ENCODE measurements at regions not wholly inside any gene's neighbourhood (a gene's known extent, or its start where the extent isn't known, plus 50 kb on each side); places are given as distances from the start of the nearest gene placed in this dataset.
"Not testable (repeated sequence)": the region's sequence is repeated elsewhere in the genome, so short reads cannot be mapped to it uniquely, and the experiment has no call there.

GRCh38 chr4:128646893-128647292 lies 162.6 kb upstream of the JADE1 start:
- not testable (repeated sequence) for DNase-seq

DNA sequence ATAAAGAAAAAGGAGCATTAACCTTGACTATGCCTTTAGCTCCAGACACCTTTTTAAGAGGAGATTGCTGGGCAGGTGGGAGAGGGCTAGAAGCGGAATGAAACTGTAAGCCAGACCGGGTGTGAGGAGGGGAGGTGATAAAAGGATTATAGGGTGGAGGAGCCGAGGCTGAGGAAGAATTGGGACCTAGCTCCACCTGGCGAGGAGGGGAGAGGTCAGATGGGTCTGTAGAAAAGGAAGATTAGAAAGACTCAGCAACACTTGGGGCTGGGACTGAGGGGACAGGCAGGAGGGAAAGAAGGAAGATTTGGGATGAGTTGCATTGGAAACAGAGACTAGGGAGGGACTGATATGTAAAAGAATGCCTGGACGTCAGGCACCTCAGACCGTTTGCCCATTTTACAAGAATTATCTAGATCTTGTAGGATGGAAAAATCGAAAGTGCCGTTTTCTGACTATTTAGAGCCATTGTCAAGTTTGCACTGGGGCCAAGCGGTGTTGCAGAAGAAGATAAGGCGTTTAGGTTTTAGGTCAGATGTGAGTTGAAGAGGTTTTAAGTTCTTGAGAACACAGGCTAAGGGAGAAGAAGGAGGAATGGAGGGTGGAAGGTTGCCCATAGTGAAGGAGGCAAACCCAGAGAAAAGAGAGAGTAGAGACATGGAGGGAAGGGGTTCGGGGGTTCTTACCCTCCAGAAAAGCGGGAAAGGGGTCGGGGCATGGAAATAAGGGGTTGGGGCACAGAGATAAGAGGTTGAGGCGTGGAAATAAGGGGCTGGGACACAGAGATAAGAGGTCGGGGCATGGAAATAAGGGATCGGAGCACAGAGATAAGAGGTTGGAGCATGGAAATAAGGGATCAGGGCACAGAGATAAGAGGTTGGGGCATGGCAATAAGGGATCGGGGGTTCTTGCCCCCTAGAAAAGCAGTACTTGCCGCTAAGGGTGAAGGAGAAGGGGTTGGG lies 164.5 kb upstream of the JADE1 start:
- DNase-seq, result not testable (repeated sequence)

GRCh38 chr4:128644107-128644506 lies 165.4 kb upstream of the JADE1 start:
- DNase-seq, result not testable (repeated sequence)

GRCh38 chr4:128641566-128641965 lies 167.9 kb upstream of the JADE1 start:
- not testable (repeated sequence) for DNase-seq

DNA sequence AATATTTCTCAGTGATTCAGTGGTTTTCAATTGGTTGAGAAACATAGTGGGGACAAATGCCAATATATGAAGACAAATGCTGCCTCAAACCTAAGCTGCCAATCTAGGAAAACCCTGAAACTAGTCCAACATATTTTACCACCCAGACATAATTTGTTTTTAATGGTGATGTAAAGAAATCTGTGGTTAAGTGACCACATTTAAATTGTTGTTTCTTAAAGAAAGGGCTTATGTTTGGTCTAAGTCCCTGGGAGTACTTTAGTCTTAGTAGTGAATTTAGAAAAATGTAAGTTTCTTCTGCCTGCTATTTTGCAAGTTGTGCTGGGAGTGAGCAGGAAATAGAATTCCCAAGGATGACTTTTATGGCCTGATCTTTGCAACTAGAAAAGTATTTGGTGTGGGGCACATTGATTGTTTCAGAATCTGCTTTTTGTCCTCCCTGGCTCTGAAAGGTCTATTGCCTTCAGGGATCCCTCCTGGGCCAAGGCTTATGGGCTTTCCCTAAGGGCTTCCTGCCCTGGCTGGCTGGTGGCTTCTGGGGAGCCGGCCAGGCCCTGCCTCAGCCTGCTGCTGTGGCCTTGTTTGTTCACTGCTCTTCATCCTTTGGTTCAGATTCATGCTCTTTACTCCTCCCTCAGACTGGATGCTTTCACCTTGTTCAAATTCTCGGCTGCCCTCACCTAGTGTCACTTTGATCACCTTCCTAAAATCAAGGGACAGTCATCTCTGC lies 169.8 kb upstream of the JADE1 start:
- no peak for DNase-seq

DNA sequence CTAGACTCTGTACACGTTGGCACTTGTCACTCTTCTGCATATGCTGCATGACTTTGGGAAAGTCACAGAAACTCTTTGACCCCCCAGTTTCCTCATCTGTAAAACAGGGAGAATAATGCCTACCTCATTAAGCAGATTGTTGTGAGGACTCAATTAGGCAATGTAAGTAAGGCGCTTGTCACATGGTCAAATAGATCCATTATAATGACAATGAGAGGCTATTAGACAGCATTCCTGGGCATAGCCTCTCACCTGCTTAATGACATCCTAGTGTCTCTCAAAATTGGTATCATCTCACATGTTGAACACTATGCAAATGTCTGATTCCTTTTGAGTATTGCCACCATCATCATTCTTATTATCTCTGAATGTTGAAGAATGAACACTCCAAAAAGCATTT lies 172.6 kb upstream of the JADE1 start:
- no peak for DNase-seq

DNA sequence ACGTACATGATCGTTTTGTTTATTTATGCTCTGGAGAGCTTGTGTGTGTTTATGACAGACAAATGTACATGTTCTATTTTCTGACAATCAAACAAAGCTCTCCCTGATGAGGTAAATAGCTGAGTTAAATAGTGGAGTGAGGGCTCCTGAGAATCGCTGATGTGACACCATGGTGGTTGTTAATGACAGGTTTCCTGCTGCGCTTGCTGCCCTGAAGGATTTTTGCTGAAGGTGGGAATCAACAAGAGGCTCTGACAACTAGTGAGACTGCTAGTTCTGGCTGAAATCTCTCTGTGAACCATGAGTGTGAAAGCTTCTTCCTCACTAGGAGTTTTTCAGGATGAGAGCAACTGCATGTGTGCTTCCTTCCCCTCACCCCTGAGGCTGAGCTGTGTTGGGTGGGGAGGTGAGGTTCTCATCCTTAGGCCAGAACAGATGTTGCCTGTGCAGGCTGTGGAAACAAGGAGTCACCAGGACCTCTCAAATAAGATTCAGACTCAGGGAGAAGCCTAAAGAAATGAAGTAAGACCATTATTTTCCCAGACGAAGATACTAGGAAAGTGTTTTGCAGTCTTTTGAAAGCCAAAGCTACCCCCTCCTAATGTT lies 173.4 kb upstream of the JADE1 start:
- no peak for DNase-seq

GRCh38 chr4:128635141-128635954 lies 174.2 kb upstream of the JADE1 start:
- no peak for DNase-seq

GRCh38 chr4:128633067-128633466 lies 176.4 kb upstream of the JADE1 start:
- no peak for DNase-seq

- DNase-seq, result no peak
Observed at GRCh38 chr4:128630871-128631270, 178.6 kb upstream of the JADE1 start.

- no peak for DNase-seq
Observed at GRCh38 chr4:128623508-128624215, 185.8 kb upstream of the JADE1 start.

DNA sequence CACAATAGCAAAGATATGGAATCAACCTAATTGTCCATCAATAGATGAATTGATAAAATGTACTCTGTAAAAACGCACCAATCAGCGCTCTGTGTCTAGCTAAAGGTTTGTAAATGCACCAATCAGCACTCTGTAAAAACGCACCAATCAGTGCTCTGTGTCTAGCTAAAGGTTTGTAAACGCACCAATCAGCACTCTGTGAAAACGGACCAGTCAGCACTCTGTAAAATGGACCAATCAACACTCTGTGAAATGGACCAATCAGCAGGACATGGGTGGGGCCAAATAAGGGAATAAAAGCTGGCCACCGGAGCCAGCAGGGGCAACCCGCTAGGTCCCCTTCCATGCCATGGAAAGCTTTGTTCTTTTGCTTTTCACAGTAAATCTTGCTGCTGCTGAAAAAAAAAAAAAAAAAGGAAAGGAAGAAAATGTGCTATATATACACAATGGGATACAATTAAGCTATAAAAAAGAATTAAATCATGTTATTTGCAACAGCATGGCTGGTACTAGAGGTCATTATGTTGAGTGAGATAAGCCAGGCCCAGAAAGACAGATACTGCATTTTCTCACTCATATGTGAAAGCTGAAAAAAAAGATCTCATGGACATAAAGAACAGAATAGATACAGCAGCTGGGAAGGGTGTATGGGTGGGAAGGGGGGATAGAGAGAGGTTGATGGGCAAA lies 189.1 kb upstream of the JADE1 start:
- DNase-seq, result not testable (repeated sequence)

- DNase-seq, result no peak
Observed at GRCh38 chr4:128615197-128615596, 194.3 kb upstream of the JADE1 start.

GRCh38 chr4:128608006-128608405 lies 201.5 kb upstream of the JADE1 start:
- no peak for DNase-seq

DNA sequence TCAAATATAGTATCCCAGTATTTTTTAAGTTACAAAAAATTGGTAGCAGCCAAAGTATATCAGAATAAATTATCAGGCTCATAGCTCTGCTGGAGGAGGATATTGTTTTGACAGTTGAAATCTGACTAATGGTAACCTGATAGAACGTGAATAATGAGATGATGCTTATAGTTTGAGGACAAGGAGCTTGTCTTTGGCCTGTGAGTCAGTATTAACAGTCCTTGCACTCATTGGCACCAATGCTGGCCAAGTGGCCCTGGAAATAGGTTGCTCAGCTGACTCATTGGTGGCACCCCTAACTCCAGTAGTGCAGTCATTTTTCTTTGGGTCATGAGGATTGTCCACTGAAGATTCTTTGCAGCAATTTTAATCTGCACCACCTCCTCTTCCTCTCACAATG lies 203.3 kb upstream of the JADE1 start:
- DNase-seq, result no peak

- no peak for DNase-seq
Observed at GRCh38 chr4:128604840-128605239, 204.7 kb upstream of the JADE1 start.

GRCh38 chr4:128604204-128604603 lies 205.3 kb upstream of the JADE1 start:
- DNase-seq, result no peak

DNA sequence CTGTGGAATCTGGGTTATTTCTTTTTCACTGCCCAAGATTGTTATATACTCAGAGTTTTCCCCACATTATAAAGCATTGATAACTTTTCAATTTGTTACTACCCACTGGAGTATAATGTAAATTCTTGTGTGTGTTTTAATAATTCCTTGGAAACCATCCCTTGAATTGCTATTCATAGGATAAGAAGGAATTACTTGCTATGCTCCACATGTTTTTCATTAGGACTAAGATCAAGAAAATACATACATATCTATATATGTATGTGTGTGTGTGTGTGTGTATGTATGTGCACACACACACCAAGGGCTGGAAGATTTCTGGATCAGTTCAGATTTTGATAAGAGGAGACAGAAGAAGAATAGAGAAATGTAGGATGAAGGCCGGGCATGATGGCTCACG lies 206.4 kb upstream of the JADE1 start:
- DNase-seq, result no peak

DNA sequence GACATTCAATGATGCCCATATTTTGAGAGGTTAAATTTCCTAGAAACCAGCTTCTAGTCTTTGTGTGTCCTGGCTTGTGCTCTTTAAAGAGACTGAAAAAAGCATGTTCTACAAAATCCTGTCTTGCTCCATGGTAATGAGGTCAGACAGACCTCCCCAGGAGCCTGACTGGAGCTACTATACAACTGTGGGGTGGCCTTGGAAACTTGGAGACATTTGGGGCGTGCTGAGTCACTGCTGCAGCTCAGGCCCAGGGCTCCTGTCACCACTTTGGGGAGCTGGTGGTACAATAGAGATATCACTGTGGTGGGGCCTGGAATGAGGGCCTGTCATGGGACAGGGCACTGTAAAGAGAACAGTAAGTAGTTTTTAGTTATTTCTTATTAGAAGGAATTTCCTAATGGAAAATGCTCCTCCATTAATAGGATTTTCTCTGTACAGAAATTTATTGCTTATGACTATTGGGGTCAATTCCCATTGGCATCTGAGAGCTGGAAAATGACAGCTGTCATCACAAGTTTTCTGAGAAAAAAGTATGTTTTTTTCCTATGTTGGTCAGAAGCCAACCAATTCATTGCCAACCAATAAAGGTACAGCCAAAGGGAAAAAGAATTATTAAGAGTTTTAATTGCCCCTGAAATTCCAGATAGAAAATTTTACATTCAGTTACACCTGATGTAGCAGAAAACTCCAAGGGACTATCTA lies 207.4 kb upstream of the JADE1 start:
- no peak for DNase-seq

DNA sequence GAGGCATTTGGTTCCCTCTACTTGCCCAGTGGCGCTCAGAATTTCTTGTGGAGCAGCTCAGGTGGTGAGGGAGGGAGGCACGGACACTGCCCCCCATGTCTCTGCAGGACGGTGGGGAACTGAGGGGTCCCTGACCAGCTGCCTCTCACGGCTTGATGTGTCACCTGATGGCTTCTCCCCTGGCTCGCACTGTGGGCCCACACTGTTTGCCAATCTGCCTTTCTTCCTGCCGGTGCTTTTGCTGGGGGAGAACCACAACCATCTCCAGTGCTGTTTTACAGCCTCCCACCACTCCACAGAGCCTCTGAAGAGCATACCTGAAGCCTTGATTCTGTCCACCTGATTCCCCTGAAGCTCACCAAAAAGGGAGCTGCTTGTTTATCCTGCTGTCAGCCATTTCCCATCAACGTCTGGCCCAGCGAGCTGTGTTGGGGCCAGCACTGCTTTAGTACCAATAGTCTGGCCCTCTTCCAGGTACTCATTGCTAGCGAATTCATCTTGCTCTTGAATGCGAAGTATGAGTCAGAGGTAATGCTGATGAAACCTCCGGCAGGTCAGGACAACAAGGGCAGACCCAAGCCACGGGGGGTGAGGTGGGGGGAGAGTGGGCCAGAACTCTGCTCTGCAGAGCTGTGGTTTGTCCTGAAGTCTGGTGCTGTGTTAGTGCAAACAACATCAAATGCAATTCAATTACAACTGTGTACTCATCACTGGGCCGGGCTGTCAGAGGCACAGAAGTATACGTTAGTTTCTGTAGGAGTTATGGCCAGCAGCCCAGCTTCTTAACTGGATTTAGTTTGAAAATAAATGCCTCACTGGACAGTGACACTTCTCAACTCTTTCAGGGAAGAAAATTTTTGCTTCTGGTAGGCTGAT lies 208.3 kb upstream of the JADE1 start:
- no peak for DNase-seq

Data from GF-D8 (cell line).